NCI-H524 (cell line): ENCODE measurements at regions not wholly inside any gene's neighbourhood (a gene's known extent, or its start where the extent isn't known, plus 50 kb on each side); places are given as distances from the start of the nearest gene placed in this dataset.

Source experiments
- DNase-seq, 2 experiments: peaks; one replicate each; lab custom pipeline; 2025; lab: John Stamatoyannopoulos, UW

- no peak for DNase-seq
Observed at GRCh38 chr1:209427277-209427676, 156.2 kb upstream of the CAMK1G start.

- DNase-seq = no peak
Observed at GRCh38 chr1:209427811-209428210, 155.7 kb upstream of the CAMK1G start.

- DNase-seq = no peak
Observed at GRCh38 chr1:209428241-209428921, 155.1 kb upstream of the CAMK1G start.

- no peak for DNase-seq
Observed at GRCh38 chr1:209429611-209430010, 153.9 kb upstream of the CAMK1G start.

GRCh38 chr1:209430107-209430506, 153.4 kb upstream of the CAMK1G start:
- no peak for DNase-seq

GRCh38 chr1:209430821-209431259, 152.7 kb upstream of the CAMK1G start:
- DNase-seq = no peak

GRCh38 chr1:209431402-209431801, 152.1 kb upstream of the CAMK1G start:
- no peak for DNase-seq

GRCh38 chr1:209431813-209432442, 151.6 kb upstream of the CAMK1G start:
- DNase-seq = no peak

GRCh38 chr1:209432443-209432825, 151.1 kb upstream of the CAMK1G start:
- DNase-seq = no peak

- no peak for DNase-seq
Observed at GRCh38 chr1:209433649-209434031, 149.9 kb upstream of the CAMK1G start.

- DNase-seq = no peak
Observed at GRCh38 chr1:209434066-209434465, 149.4 kb upstream of the CAMK1G start.

- DNase-seq = no peak
Observed at GRCh38 chr1:209434631-209435217, 148.8 kb upstream of the CAMK1G start.

- peak; percentile 8 to 75 for DNase-seq
Observed at GRCh38 chr1:209435654-209436566, 147.6 kb upstream of the CAMK1G start.

- no peak for DNase-seq
Observed at GRCh38 chr1:209439828-209440227, 143.7 kb upstream of the CAMK1G start.

- DNase-seq = no peak
Observed at GRCh38 chr1:209443361-209443931, 140.1 kb upstream of the CAMK1G start.

- no peak for DNase-seq
Observed at GRCh38 chr1:209443975-209444651, 139.4 kb upstream of the CAMK1G start.

- no peak for DNase-seq
Observed at GRCh38 chr1:209444961-209445360, 138.6 kb upstream of the CAMK1G start.

- DNase-seq = no peak
Observed at GRCh38 chr1:209445576-209445975, 137.9 kb upstream of the CAMK1G start.

- no peak for DNase-seq
Observed at GRCh38 chr1:209446356-209446755, 137.2 kb upstream of the CAMK1G start.

GRCh38 chr1:209454340-209454994, 129.0 kb upstream of the CAMK1G start:
- no peak for DNase-seq

GRCh38 chr1:209455145-209455544, 128.4 kb upstream of the CAMK1G start:
- no peak for DNase-seq
